ENCODE measurements at regions not wholly inside any gene's neighbourhood (a gene's known extent, or its start where the extent isn't known, plus 50 kb on each side); places are given as distances from the start of the nearest gene placed in this dataset.

GRCh38 chr9:80790764-80791163, 898.6 kb downstream of the TLE1 start:
- Histone ChIP-seq H3K36me3 (replicated peaks; ENCODE audit: insufficient read depth, low read depth) (no peaks in the 10 kb centered on the region), H2AFZ (no peak overlapping the region), H3K4me3 (no peak overlapping the region), H3K4me1 (ENCODE audit: insufficient read depth) (no peaks in the 10 kb centered on the region), H3K9me2 (replicated peaks; ENCODE audit: insufficient read depth) (no peaks in the 10 kb centered on the region), H3K4me2 (no peak overlapping the region), H3K79me2 (no peaks in the 10 kb centered on the region), H3K9me3 (ENCODE audit: low read depth) (no peaks in the 10 kb centered on the region), H3K27ac (no peak overlapping the region), H4K20me1 (ENCODE audit: insufficient read depth, poor library complexity, severe bottlenecking) (no peaks in the 10 kb centered on the region), H3K27me3 (no peaks in the 10 kb centered on the region)
- DNase-seq (ENCODE audit: low spot score), result no peak
- TF ChIP-seq CTCF (IDR thresholded peaks at IDR 0.05; ENCODE audit: poor library complexity), result no peak
- TF ChIP-seq EZH2 (IDR thresholded peaks at IDR 0.05; ENCODE audit: borderline replicate concordance), result no peak
- TF ChIP-seq EZH2phosphoT487 (IDR thresholded peaks at IDR 0.05; ENCODE audit: low read depth, severe bottlenecking, unreplicated experiment), result no peak

DNA sequence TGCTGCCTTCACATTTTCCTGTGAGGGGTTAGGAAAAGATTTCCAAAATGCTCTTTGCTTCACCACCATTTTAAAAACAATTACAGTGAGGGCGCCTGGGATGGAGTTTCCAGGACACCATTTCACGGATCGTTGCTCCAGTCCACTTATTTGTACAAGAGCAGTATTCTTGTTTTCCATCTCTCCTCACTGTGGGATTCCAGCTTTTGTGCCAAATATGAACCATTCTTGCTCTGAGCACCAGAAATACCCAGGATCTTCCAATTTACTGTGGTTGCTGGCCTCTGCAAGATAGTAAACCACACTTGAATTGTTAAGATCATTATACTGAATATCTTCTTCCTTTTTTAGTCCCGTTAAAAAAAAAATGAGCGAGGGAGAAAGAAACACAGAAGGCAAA, 899.5 kb downstream of the TLE1 start:
- no peaks in the 10 kb centered on the region for H3K9me3 ChIP-seq (ENCODE audit: low read depth)
- H3K4me2 ChIP-seq, result no peak overlapping the region
- no peak overlapping the region for H2AFZ ChIP-seq
- TF ChIP-seq EZH2phosphoT487 (IDR thresholded peaks at IDR 0.05; ENCODE audit: low read depth, severe bottlenecking, unreplicated experiment) (no peak), EZH2 (IDR thresholded peaks at IDR 0.05; ENCODE audit: borderline replicate concordance) (no peak), CTCF (IDR thresholded peaks at IDR 0.05; ENCODE audit: poor library complexity) (no peak)
- H3K27ac ChIP-seq, result no peak overlapping the region
- no peaks in the 10 kb centered on the region for H3K36me3 ChIP-seq (replicated peaks; ENCODE audit: insufficient read depth, low read depth)
- H3K79me2 ChIP-seq, result no peaks in the 10 kb centered on the region
- no peak overlapping the region for H3K4me3 ChIP-seq
- H4K20me1 ChIP-seq (ENCODE audit: insufficient read depth, poor library complexity, severe bottlenecking), result no peaks in the 10 kb centered on the region
- 92% methylated on average over 5 of the region's 5 CpGs for WGBS (ENCODE audit: low lambda C conversion rate, missing lambda C conversion rate)
- no peaks in the 10 kb centered on the region for H3K4me1 ChIP-seq (ENCODE audit: insufficient read depth)
- H3K9me2 ChIP-seq (replicated peaks; ENCODE audit: insufficient read depth), result no peaks in the 10 kb centered on the region
- H3K27me3 ChIP-seq, result no peaks in the 10 kb centered on the region
- DNase-seq (ENCODE audit: low spot score), result no peak

GRCh38 chr9:80787636-80788035, 901.7 kb downstream of the TLE1 start:
- Histone ChIP-seq H2AFZ (no peak overlapping the region), H3K4me3 (no peak overlapping the region), H3K27me3 (no peaks in the 10 kb centered on the region), H4K20me1 (ENCODE audit: insufficient read depth, poor library complexity, severe bottlenecking) (no peaks in the 10 kb centered on the region), H3K9me3 (ENCODE audit: low read depth) (no peaks in the 10 kb centered on the region), H3K4me1 (ENCODE audit: insufficient read depth) (no peaks in the 10 kb centered on the region), H3K27ac (no peak overlapping the region), H3K9me2 (replicated peaks; ENCODE audit: insufficient read depth) (no peaks in the 10 kb centered on the region), H3K4me2 (no peak overlapping the region), H3K36me3 (replicated peaks; ENCODE audit: insufficient read depth, low read depth) (no peaks in the 10 kb centered on the region), H3K79me2 (no peaks in the 10 kb centered on the region)
- whole genome bisulfite sequencing (ENCODE audit: low lambda C conversion rate, missing lambda C conversion rate), result 95% methylated on average over 1 of the region's 1 CpG
- TF ChIP-seq EZH2phosphoT487 (IDR thresholded peaks at IDR 0.05; ENCODE audit: low read depth, severe bottlenecking, unreplicated experiment), result no peak
- TF ChIP-seq EZH2 (IDR thresholded peaks at IDR 0.05; ENCODE audit: borderline replicate concordance), result no peak
- no peak for TF ChIP-seq CTCF (IDR thresholded peaks at IDR 0.05; ENCODE audit: poor library complexity)
- DNase-seq (ENCODE audit: low spot score), result no peak

DNA sequence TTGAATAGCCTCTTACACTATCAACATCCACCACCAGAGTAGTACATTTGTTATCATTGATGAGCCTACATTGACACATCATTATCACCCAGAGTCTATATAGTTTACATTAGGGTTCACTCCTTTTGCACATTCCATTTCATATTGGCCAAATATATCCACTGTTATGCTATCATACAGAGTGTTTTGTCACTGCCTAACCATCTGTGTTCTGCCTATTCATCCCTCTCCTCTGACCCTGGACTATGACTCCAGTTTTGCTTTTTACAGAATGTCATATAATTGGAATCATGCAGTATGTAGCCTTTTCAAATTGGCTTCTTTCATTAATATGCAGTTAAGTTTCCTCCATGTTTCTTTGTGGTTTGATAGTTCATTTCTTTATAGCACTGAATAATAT, 904.7 kb downstream of the TLE1 start:
- H2AFZ ChIP-seq, result no peak overlapping the region

More for the DNA sequence above, 904.7 kb downstream of the TLE1 start:
- Histone ChIP-seq H3K36me3 (replicated peaks; ENCODE audit: insufficient read depth, low read depth) (no peaks in the 10 kb centered on the region), H3K9me3 (ENCODE audit: low read depth) (no peaks in the 10 kb centered on the region), H3K4me2 (no peak overlapping the region), H3K27me3 (no peaks in the 10 kb centered on the region), H3K9me2 (replicated peaks; ENCODE audit: insufficient read depth) (no peaks in the 10 kb centered on the region), H3K79me2 (no peaks in the 10 kb centered on the region), H4K20me1 (ENCODE audit: insufficient read depth, poor library complexity, severe bottlenecking) (no peaks in the 10 kb centered on the region), H3K4me3 (no peak overlapping the region), H3K27ac (no peak overlapping the region), H3K4me1 (ENCODE audit: insufficient read depth) (no peaks in the 10 kb centered on the region)
- no peak for DNase-seq (ENCODE audit: low spot score)
- TF ChIP-seq CTCF (IDR thresholded peaks at IDR 0.05; ENCODE audit: poor library complexity) (no peak), EZH2 (IDR thresholded peaks at IDR 0.05; ENCODE audit: borderline replicate concordance) (no peak), EZH2phosphoT487 (IDR thresholded peaks at IDR 0.05; ENCODE audit: low read depth, severe bottlenecking, unreplicated experiment) (no peak)

Measured in hepatocyte (in vitro differentiated cells).